ENCODE measurements at regions not wholly inside any gene's neighbourhood (a gene's known extent, or its start where the extent isn't known, plus 50 kb on each side); places are given as distances from the start of the nearest gene placed in this dataset.

- no peaks in the 10 kb centered on the region for H3K27me3 ChIP-seq (ENCODE audit: insufficient read depth, low read length)
- no peak overlapping the region for H2AK5ac ChIP-seq (ENCODE audit: insufficient read length, low read length)
- TF ChIP-seq CTCF (conservative IDR thresholded peaks at IDR 0.05) = no peak
- H2AFZ ChIP-seq (ENCODE audit: low read length) = no peak overlapping the region
- H3K23ac ChIP-seq (ENCODE audit: insufficient read length, low read depth, low read length) = no peak overlapping the region
- H3K79me2 ChIP-seq (ENCODE audit: insufficient read depth, low read length) = no peaks in the 10 kb centered on the region
- no peak overlapping the region for H2BK12ac ChIP-seq (ENCODE audit: insufficient read length, low read depth, low read length)
- no peak for DNase-seq
- no peak overlapping the region for H2BK5ac ChIP-seq (ENCODE audit: insufficient read length, low read length)
- H4K5ac ChIP-seq (ENCODE audit: insufficient read length, low read depth, low read length) = no peak overlapping the region
- no peak overlapping the region for H2BK20ac ChIP-seq (ENCODE audit: low read depth, low read length, poor library complexity, severe bottlenecking)
- H3K36me3 Mint-ChIP-seq (ENCODE audit: insufficient read depth in 1 of 3, low read depth in 3 of 3) = no peaks in the 10 kb centered on the region
- H3K9ac ChIP-seq (ENCODE audit: extremely low read depth, insufficient read length, low read length) = no peak overlapping the region
- no peaks in the 10 kb centered on the region for H3K79me1 ChIP-seq (ENCODE audit: insufficient read depth, low read depth, low read length, poor library complexity, severe bottlenecking)
- H3K27ac Mint-ChIP-seq = no peak overlapping the region; a peak in 1 of 7 replicates
- no peak overlapping the region for H4K91ac ChIP-seq (ENCODE audit: insufficient read length, low read depth, low read length)
- H4K20me1 ChIP-seq (ENCODE audit: control insufficient read depth, insufficient read depth, insufficient read length) = no peaks in the 10 kb centered on the region
- H3K14ac ChIP-seq (ENCODE audit: insufficient read depth, low read length) = no peak overlapping the region; the same call in 1 of the 2 replicates
- H3T11ph ChIP-seq (ENCODE audit: low read length) = no peak overlapping the region
- peaks cover 6 to 22% of the 10 kb centered on the region in 2 experiments for H3K4me1 Mint-ChIP-seq
- no peaks in the 10 kb centered on the region; a peak in 1 of 5 replicates for H3K9me3 Mint-ChIP-seq
- no peaks in the 10 kb centered on the region for H3K4me1 ChIP-seq (ENCODE audit: insufficient read depth, low read length)
- no peak overlapping the region for H2BK120ac ChIP-seq (ENCODE audit: low read depth, low read length, poor library complexity, severe bottlenecking)
- peak overlapping the region in 1 of 2 experiments; percentile 3; a peak in 1 of 5 replicates for H3K4me3 Mint-ChIP-seq
- H3K18ac ChIP-seq (ENCODE audit: insufficient read length, low read depth, low read length) = no peak overlapping the region
- H3K27ac ChIP-seq (ENCODE audit: insufficient read length, low read depth, low read length) = no peak overlapping the region
- no peaks in the 10 kb centered on the region for H3K23me2 ChIP-seq (ENCODE audit: insufficient read length, low read depth, low read length, poor library complexity, severe bottlenecking)
- no peak overlapping the region for H4K8ac ChIP-seq (replicated peaks; ENCODE audit: insufficient read length, low read depth, low read length)
- H3K9me3 ChIP-seq (ENCODE audit: control insufficient read depth, low read depth, low read length) = no peaks in the 10 kb centered on the region
- H3K56ac ChIP-seq (ENCODE audit: insufficient read length, low read depth, low read length) = no peak overlapping the region
- no peak overlapping the region for H3K4ac ChIP-seq (ENCODE audit: low read depth, low read length)
- WGBS (ENCODE audit: extremely low coverage, insufficient read length, low lambda C conversion rate) = no CpG with 5 or more reads among the region's 19 CpGs
- H2BK15ac ChIP-seq (ENCODE audit: low read depth, low read length) = no peak overlapping the region
- no peak overlapping the region for H3K4me2 ChIP-seq (ENCODE audit: insufficient read depth, insufficient read length, low read length)
- peaks cover 24% of the 10 kb centered on the region for H3K27me3 Mint-ChIP-seq (ENCODE audit: low read depth)
These were observed 51.0 kb upstream of the ENPP7 start for GRCh38 chr17:79679631-79680317.
